Astrocyte (in vitro differentiated cells and primary cell): ENCODE measurements at regions not wholly inside any gene's neighbourhood (a gene's known extent, or its start where the extent isn't known, plus 50 kb on each side); places are given as distances from the start of the nearest gene placed in this dataset.

Experiments used
- CTCF ChIP-seq: IDR thresholded peaks from 2 replicates; pipeline ENCODE4 v1.5.1; 2011; ENCODE audit warnings: low read depth, mild to moderate bottlenecking, inconsistent platforms, low read length, moderate library complexity; ENCODE audit not compliant: insufficient read depth
- EZH2 ChIP-seq: IDR thresholded peaks from 2 replicates; pipeline ENCODE4 v1.6.1; 2012; ENCODE audit warnings: mild to moderate bottlenecking, low read length, inconsistent platforms; ENCODE audit not compliant: insufficient read depth

GRCh38 chr2:205852457-205852856 lies 170.2 kb downstream of the NRP2 start:
- TF ChIP-seq CTCF (no peak), EZH2 (no peak)
